ENCODE measurements at regions not wholly inside any gene's neighbourhood (a gene's known extent, or its start where the extent isn't known, plus 50 kb on each side); places are given as distances from the start of the nearest gene placed in this dataset.

DNA sequence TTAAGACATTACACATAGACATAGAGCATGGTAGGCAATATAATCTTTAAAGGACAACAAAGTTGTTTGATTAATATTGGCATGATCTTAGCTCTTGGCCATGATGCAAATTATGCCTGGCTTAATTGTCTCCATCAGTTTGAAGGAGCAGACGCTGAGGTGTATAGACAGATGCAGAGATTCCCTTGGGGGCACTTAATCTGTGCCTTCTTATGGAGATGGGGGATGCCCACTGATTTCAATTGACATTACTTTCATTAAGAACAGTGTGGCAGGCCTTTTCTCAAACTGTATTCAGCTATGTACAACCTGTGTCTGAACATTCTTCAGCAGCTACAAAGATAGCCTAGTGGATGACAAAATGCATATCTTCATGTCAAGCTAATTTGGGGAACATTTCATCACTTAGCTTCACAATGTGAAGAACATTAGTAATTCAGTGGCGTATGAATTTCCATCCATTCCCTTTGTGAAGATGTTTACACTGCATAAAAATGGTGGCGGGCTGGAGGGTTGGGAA is 85.3 kb upstream of the MYCBP2 start:
- no peak for DNase-seq (ENCODE audit: low read depth in 1 of 2, low spot score in 2 of 2)
- no peaks in the 10 kb centered on the region for H3K4me1 ChIP-seq (replicated peaks)
- no peaks in the 10 kb centered on the region for H3K36me3 ChIP-seq
- H3K27ac ChIP-seq: no peak overlapping the region
- H3K9me3 ChIP-seq (replicated peaks): no peaks in the 10 kb centered on the region
- H3K4me3 ChIP-seq: no peak overlapping the region
- no peaks in the 10 kb centered on the region for H3K27me3 ChIP-seq (replicated peaks)

GRCh38 chr13:77409412-77409811 is 82.5 kb upstream of the MYCBP2 start:
- Histone ChIP-seq H3K27ac (no peak overlapping the region), H3K9me3 (replicated peaks) (no peaks in the 10 kb centered on the region), H3K27me3 (replicated peaks) (no peaks in the 10 kb centered on the region), H3K4me3 (no peak overlapping the region), H3K36me3 (no peaks in the 10 kb centered on the region), H3K4me1 (replicated peaks) (no peaks in the 10 kb centered on the region)
- no peak for DNase-seq (ENCODE audit: low read depth in 1 of 2, low spot score in 2 of 2)

DNA sequence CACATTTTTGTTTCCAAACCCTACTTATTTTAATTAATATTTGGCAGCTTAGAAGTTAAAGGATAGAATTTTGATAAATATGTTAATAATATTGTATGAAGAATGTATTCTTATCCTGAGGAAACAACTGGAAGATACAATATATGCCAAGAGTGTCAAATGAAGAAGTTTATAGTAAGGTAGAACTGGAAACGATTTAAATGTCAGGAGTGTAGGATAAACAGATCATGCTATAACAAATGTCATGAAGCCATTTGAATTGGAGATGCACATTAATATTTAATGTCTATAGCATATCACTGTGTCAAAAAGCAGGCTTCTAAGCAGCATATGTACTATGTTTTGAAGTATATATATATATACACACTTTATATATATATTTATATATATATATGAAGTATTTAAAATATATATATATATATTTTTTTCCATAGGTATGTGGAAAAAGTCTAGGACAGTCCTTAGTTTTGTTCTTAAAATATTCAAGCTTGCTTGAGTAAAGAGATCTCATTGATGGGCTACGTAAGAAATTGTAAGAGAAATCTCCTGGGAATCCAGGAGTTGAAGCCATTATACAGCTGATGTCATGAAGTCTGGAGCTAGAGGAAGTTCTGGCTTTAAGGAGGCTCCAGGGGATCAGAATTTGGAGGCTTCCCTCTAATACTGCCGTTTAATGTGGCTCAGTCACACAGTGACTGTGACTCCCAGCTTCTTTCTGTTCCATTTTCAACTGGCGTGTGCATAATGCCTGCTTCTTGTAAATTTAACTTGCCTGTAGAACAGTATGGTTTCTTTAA is 79.9 kb upstream of the MYCBP2 start:
- Histone ChIP-seq H3K27ac (no peak overlapping the region), H3K27me3 (replicated peaks) (0 out of 2 replicates have a peak, but pooled peaks cover 4% of the 10 kb centered on the region), H3K9me3 (replicated peaks) (no peaks in the 10 kb centered on the region), H3K4me3 (no peak overlapping the region), H3K4me1 (replicated peaks) (no peaks in the 10 kb centered on the region), H3K36me3 (no peaks in the 10 kb centered on the region)
- DNase-seq (ENCODE audit: low read depth in 1 of 2, low spot score in 2 of 2): no peak

DNA sequence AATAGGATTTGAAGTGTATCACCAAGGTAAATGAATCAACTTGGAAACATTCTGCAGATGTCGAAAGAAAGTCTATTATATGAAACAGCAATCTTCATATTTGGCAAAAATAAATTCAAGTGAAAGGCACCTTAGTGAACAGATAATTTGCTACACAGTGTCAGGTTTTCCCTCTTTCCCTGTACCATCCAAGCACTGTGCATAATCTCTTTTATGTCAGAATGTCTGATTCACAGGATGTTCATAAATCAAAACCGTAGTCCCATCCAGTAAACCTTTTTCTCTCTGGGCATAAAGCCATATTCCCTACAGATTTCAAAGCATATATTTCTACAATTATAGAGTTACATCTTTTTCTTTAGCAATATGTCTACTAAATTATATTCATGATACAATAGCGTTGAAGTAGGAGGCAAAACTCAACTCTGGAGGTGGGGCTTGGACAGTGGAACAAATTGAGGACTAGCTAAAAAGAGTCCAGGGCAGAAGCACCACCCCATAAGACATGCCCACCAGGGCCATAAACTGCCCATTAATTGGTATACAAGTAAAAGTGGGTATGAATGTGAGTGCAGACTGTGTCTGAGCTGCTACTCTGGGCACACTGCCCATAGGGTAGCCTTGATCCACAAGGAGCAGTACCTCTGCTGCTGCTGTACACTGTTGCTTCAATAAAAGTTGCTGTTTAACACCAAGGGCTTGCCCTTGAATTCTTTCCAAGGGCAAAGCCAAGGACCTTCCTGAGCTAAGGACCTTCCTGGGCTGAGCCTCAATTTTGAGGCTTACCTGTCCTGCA is 72.1 kb upstream of the MYCBP2 start:
- no peaks in the 10 kb centered on the region for H3K36me3 ChIP-seq
- no peaks in the 10 kb centered on the region for H3K9me3 ChIP-seq (replicated peaks)
- H3K27me3 ChIP-seq (replicated peaks): peaks cover 12% of the 10 kb centered on the region
- H3K4me1 ChIP-seq (replicated peaks): no peaks in the 10 kb centered on the region
- no peak overlapping the region for H3K27ac ChIP-seq
- DNase-seq (ENCODE audit: low read depth in 1 of 2, low spot score in 2 of 2): no peak
- no peak overlapping the region for H3K4me3 ChIP-seq

DNA sequence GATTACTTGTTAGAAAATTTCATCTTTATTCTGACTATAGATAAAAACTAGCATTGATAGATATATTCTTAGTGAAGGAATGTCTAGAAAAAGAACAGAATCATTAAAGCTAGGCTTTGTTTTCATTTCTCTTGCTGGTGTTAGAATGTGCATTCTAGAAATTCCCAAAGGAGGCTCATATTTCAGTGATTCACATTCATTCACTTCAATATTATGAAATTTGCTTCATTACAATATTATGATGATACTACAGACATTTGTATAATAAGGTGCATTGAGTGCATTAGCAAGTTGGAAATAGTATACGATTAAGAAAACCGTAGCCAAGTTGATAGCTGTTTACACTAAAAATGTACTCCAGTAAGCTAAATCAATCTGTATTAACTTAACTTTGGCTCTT is 70.7 kb upstream of the MYCBP2 start:
- Histone ChIP-seq H3K27me3 (replicated peaks) (peaks cover 18% of the 10 kb centered on the region), H3K27ac (no peak overlapping the region), H3K4me3 (no peak overlapping the region), H3K36me3 (no peaks in the 10 kb centered on the region), H3K4me1 (replicated peaks) (no peaks in the 10 kb centered on the region), H3K9me3 (replicated peaks) (no peaks in the 10 kb centered on the region)
- no peak for DNase-seq (ENCODE audit: low read depth in 1 of 2, low spot score in 2 of 2)

- DNase-seq (ENCODE audit: low read depth in 1 of 2, low spot score in 2 of 2): no peak
- no peak overlapping the region for H3K27ac ChIP-seq
- H3K9me3 ChIP-seq (replicated peaks): no peaks in the 10 kb centered on the region
- peaks cover 23% of the 10 kb centered on the region for H3K27me3 ChIP-seq (replicated peaks)
- no peaks in the 10 kb centered on the region for H3K36me3 ChIP-seq
- no peak overlapping the region for H3K4me3 ChIP-seq
- peaks cover 13% of the 10 kb centered on the region for H3K4me1 ChIP-seq (replicated peaks)
Observed at GRCh38 chr13:77391475-77391874, 64.6 kb upstream of the MYCBP2 start.

GRCh38 chr13:77390391-77390790 is 63.5 kb upstream of the MYCBP2 start:
- DNase-seq (ENCODE audit: low read depth in 1 of 2, low spot score in 2 of 2): no peak
- Histone ChIP-seq H3K4me3 (no peak overlapping the region), H3K9me3 (replicated peaks) (no peaks in the 10 kb centered on the region), H3K36me3 (no peaks in the 10 kb centered on the region), H3K4me1 (replicated peaks) (peaks cover 13% of the 10 kb centered on the region), H3K27ac (no peak overlapping the region), H3K27me3 (replicated peaks) (0 out of 2 replicates have a peak, but pooled peaks cover 15% of the 10 kb centered on the region)

- Histone ChIP-seq H3K36me3 (no peaks in the 10 kb centered on the region), H3K4me3 (no peak overlapping the region), H3K27ac (no peak overlapping the region), H3K4me1 (replicated peaks) (peaks cover 13% of the 10 kb centered on the region), H3K9me3 (replicated peaks) (no peaks in the 10 kb centered on the region), H3K27me3 (replicated peaks) (0 out of 2 replicates have a peak, but pooled peaks cover 15% of the 10 kb centered on the region)
- no peak for DNase-seq (ENCODE audit: low read depth in 1 of 2, low spot score in 2 of 2)
Observed at GRCh38 chr13:77389625-77390000, 62.7 kb upstream of the MYCBP2 start.

DNA sequence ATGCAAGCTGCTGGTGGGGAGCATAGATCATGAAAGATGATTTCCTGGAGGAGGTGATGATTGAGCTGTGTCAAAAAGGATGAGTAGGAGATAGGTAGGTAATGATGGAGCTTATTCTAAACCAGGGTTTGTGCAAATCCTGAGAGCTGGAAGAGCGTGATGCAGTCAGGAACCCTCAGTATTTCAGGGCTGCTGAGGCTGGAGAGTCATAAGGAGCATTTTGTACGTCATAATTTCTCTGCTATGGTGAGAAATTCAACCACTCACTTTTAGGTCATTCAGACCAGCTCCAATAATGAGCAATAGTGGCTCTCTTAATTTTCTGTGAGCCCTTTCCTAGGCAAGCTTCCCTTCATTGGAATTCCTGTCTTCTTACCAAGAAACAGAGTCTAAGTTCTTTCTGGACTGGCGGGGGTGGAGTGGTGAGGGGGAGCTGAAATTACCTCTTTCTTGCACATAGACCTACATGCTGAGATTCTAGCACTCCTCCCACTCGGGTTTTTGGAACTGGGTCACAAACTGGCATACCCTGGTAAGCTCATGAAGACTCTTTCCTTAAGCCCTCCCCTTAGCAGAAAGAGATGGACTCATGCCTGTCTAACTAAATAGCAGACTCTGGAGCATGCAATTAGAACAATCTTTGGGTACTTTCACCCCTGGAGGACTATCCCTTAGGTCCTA is 62.2 kb upstream of the MYCBP2 start:
- H3K36me3 ChIP-seq: no peaks in the 10 kb centered on the region
- no peak for DNase-seq (ENCODE audit: low read depth in 1 of 2, low spot score in 2 of 2)
- 0 out of 2 replicates have a peak, but pooled peaks cover 15% of the 10 kb centered on the region for H3K27me3 ChIP-seq (replicated peaks)
- no peaks in the 10 kb centered on the region for H3K9me3 ChIP-seq (replicated peaks)
- H3K4me1 ChIP-seq (replicated peaks): peaks cover 13% of the 10 kb centered on the region
- H3K4me3 ChIP-seq: no peak overlapping the region
- no peak overlapping the region for H3K27ac ChIP-seq

- no peak overlapping the region; the same call in 1 of the 2 replicates for H3K27ac ChIP-seq
Observed at GRCh38 chr13:77387607-77388200, 60.8 kb upstream of the MYCBP2 start.

GRCh38 chr13:77386880-77387606 is 60.1 kb upstream of the MYCBP2 start:
- no peaks in the 10 kb centered on the region for H3K36me3 ChIP-seq
- DNase-seq (ENCODE audit: low read depth in 1 of 2, low spot score in 2 of 2): peak in 1 of 2 experiments; percentile 25
- H3K9me3 ChIP-seq (replicated peaks): no peaks in the 10 kb centered on the region
- no peak overlapping the region; the same call in 1 of the 2 replicates for H3K27ac ChIP-seq
- H3K4me3 ChIP-seq: no peak overlapping the region
- H3K27me3 ChIP-seq (replicated peaks): 0 out of 2 replicates have a peak, but pooled peaks cover 8% of the 10 kb centered on the region
- peaks cover 13% of the 10 kb centered on the region for H3K4me1 ChIP-seq (replicated peaks)

More at GRCh38 chr13:77387607-77388200, 60.8 kb upstream of the MYCBP2 start:
- 0 out of 2 replicates have a peak, but pooled peaks cover 10% of the 10 kb centered on the region for H3K27me3 ChIP-seq (replicated peaks)
- no peaks in the 10 kb centered on the region for H3K36me3 ChIP-seq
- no peak overlapping the region for H3K4me3 ChIP-seq
- DNase-seq (ENCODE audit: low read depth in 1 of 2, low spot score in 2 of 2): no peak
- no peaks in the 10 kb centered on the region for H3K9me3 ChIP-seq (replicated peaks)
- H3K4me1 ChIP-seq (replicated peaks): peaks cover 13% of the 10 kb centered on the region

GRCh38 chr13:77386046-77386445 is 59.2 kb upstream of the MYCBP2 start:
- H3K9me3 ChIP-seq (replicated peaks): no peaks in the 10 kb centered on the region
- H3K27me3 ChIP-seq (replicated peaks): 0 out of 2 replicates have a peak, but pooled peaks cover 2% of the 10 kb centered on the region
- H3K27ac ChIP-seq: no peak overlapping the region
- DNase-seq (ENCODE audit: low read depth in 1 of 2, low spot score in 2 of 2): no peak
- no peaks in the 10 kb centered on the region for H3K36me3 ChIP-seq
- H3K4me3 ChIP-seq: no peak overlapping the region
- H3K4me1 ChIP-seq (replicated peaks): peaks cover 13% of the 10 kb centered on the region

DNA sequence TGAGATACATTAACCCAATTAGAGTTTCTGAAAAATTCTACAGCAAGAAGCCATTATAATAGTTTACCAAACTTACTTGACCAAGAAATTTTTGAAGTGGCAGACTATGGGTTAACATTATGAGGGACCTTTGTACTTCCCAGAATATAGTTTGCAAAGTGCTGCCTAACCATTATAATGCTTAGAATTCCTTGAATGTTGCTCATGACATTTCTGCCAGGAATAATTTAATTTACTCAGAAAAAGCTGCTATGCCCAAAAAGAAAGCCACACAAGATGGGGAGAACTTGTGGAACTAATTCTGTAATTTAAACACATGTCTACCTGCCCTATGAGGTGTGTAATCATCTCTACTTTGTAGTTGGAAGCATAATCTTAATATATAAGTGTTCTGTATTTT is 58.1 kb upstream of the MYCBP2 start:
- Histone ChIP-seq H3K4me1 (replicated peaks) (peaks cover 13% of the 10 kb centered on the region), H3K36me3 (no peaks in the 10 kb centered on the region), H3K27ac (no peak overlapping the region), H3K9me3 (replicated peaks) (no peaks in the 10 kb centered on the region), H3K27me3 (replicated peaks) (no peaks in the 10 kb centered on the region), H3K4me3 (no peak overlapping the region)
- no peak for DNase-seq (ENCODE audit: low read depth in 1 of 2, low spot score in 2 of 2)
